GM12873 (cell line): ENCODE measurements at regions not wholly inside any gene's neighbourhood (a gene's known extent, or its start where the extent isn't known, plus 50 kb on each side); places are given as distances from the start of the nearest gene placed in this dataset.

Experiments
- TF ChIP-seq, protein P1 (sequence below): IDR thresholded peaks from 2 replicates; pipeline ENCODE4 v1.5.1; 2012; ENCODE audit warnings: low read depth, mild to moderate bottlenecking, moderate library complexity, low read length, control low read depth; ENCODE audit not compliant: insufficient read depth; ENCODE audit errors: missing control alignments

DNA sequence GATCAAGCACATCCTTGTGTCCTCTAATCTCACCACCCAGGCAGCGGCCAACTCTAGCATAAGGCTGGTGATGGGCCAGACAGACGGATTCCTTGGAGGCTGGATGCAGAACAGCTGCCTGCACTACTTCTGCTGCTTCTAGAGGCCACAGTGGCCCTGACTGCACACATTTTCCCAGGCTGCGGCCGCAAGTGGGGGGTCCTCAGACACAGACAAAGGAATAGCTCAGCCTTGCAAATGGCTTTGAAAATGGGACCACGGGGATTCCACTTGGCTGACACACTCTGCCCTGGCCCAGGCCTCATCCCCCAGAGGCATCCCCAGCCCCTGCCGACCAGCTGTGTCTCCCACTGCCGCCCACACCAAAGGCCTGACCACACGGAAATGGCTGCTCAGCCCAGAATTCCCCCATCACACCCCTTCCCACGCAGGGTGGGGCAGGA is 540.8 kb downstream of the BNC2 start:
- TF ChIP-seq, protein P1, sequence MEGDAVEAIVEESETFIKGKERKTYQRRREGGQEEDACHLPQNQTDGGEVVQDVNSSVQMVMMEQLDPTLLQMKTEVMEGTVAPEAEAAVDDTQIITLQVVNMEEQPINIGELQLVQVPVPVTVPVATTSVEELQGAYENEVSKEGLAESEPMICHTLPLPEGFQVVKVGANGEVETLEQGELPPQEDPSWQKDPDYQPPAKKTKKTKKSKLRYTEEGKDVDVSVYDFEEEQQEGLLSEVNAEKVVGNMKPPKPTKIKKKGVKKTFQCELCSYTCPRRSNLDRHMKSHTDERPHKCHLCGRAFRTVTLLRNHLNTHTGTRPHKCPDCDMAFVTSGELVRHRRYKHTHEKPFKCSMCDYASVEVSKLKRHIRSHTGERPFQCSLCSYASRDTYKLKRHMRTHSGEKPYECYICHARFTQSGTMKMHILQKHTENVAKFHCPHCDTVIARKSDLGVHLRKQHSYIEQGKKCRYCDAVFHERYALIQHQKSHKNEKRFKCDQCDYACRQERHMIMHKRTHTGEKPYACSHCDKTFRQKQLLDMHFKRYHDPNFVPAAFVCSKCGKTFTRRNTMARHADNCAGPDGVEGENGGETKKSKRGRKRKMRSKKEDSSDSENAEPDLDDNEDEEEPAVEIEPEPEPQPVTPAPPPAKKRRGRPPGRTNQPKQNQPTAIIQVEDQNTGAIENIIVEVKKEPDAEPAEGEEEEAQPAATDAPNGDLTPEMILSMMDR: no peak

DNA sequence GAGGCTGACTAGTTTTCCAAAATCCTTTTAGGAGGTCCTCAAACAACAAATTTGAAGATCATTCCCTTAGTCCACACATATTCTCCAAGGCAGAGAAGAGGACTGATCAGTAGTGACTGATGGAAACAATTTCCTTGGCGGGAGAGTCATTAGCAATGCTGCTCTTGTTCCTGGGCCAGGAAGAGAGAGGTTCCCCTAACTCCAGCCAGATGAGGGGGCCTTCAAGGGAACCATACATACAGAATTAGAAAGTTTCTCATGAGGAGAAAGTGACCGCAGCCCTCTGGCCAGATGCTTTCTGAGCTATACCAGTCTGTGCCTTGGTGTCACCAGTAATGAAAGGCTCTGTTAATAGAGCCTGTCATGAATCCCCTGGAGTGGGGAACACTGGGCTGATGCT is 539.4 kb downstream of the BNC2 start:
- TF ChIP-seq, protein P1: no peak

DNA sequence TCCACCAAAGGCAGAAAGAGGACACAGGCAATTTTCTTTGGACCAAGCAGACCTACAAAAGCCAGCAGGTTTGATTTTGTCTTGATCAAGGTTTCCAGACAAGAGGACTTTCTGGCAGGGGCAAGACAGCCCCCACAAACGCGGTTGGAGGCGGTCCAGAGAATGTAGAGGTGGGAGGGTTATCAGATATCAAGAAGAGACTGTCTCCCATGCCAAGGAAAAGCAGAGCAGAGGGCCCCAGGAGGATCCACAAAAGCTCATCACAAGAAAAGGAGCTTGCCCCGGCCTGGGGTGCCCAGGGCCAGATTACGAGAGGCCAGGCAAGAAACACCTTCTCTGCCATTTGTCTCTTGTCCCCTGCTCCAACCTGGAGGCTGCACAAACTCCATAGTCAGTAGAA is 538.9 kb downstream of the BNC2 start:
- TF ChIP-seq, protein P1: no peak

DNA sequence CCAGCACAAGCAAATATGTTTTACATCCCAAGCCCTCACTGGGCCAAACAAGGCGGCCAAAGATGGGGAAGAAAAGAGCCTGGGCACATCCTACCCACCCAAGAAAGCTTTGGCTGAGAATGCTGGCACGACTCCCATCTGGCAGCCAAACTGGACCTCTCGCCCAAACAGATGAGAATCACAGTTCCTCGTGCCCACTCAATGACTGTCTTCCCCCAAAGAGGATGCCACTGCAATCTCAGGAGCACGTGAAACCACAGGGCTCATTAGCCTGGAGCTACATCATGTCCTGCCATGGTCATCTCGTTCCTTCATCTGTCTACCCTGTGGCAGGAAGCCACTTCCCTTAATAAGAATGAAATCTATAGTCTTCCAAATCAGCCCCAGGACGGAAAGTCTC is 536.8 kb downstream of the BNC2 start:
- TF ChIP-seq, protein P1: no peak

DNA sequence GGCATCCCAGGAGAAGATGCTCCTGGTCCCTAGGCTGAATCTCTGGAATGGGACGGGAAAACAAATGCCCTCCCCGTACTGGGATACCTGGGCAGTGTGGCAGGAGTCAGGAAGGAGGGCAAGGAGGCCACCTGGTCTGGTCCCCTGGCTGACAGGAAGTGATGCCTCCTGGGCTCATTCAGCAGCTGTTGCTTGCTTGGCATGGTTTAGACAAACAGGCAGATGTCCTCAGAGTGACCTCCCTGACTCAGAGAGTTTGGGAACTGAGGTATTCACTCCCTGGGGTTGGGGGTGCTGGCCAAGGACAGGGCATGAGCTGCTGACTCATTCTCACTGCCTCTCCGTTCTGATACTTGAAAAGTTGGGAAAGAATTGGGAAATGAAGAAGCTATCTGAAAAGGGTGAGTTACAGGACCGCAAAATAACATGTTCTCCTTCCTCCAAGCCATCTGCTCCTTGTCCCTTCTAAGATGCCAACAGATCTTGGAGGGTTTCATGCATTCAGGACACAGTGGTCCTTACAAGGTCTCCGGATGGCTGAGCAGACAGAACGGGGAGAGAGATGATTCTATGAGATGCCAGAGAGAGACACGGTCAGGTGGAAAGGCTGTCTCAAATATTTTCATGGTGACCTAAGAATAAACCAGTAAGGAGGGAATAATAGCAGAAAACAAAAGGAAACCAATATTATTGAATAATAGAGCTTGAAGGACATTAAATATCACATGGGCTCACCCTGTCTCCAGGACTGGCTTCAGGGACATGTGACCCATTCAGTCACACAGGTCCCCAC is 534.5 kb downstream of the BNC2 start:
- TF ChIP-seq, protein P1: no peak

DNA sequence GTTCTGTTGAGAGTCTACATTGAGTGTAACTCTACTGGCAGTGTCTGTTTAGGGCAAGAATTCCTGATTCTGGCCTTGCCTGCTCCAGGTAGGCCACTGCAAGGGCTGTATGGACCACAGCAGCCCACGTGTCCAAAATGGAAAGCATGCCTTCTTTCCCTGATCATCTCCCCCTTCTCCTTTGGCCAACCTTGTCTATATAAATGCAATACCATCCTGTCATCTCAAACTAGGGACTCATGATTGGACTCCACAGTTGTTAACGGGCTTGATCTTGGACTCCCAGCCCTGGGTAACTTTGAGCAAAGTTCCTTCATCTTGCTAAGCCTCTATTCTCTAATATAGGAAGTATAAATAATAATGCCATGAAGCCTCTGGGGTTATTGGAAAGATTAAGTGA is 533.6 kb downstream of the BNC2 start:
- TF ChIP-seq, protein P1: no peak

DNA sequence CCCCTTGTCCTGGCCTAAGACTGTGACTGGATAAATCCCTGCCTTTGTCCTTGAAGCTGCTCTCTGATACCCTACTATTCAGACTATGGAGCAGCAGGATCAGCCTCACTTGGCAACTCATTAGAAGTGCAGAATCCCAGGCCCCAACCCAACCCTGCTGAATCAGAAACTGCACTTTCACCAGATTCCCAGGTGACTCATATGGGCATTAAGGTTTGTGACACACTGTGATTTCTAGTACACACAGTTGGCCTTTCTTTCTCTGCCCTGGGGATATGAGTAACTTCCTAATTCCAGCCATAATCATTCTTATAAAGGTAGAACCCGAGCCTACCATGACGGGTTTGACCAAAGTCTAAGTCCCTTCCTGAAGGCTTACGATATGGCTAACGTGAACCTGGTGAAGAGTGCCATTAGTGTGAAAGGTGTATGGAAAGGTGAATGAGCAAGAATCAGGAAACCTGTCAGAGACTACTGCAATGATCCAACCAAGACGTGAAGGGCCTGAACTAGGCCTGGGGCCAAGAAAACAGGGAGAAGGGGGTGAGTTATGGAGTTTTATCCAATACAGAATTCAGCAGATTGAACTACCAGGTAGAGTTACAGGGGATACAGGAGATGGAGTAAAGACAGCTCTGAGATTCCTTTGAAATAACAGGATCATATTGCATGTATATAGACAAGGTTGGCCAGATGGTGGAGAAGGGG is 533.0 kb downstream of the BNC2 start:
- TF ChIP-seq, protein P1: no peak
